ENCODE measurements at regions not wholly inside any gene's neighbourhood (a gene's known extent, or its start where the extent isn't known, plus 50 kb on each side); places are given as distances from the start of the nearest gene placed in this dataset.

DNA sequence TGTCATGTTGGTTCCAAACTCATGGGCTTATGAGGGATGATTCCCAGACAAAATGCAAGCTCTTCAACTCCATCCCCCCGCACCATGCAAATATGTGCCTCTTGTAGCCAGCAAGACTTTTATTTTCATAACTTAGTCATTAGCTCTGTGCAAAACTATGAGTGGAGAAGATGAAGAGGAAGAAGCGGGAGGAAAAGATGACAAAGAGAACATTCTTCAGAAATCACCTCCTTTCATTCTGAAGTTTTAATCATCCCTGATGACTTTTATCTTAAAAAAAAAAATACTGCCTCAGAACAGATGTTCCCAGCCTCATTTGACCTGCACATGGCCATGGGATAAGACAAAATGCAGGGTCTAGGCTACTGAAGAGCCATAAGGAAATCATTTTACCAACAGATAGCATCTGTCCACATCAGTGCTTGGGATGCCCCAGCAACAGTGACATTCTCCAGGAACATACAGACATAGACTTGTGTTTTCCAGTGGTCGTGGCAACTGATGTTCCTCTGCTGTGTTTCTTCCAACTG lies 145.5 kb downstream of the WNT5A start:
- no peak for DNase-seq

DNA sequence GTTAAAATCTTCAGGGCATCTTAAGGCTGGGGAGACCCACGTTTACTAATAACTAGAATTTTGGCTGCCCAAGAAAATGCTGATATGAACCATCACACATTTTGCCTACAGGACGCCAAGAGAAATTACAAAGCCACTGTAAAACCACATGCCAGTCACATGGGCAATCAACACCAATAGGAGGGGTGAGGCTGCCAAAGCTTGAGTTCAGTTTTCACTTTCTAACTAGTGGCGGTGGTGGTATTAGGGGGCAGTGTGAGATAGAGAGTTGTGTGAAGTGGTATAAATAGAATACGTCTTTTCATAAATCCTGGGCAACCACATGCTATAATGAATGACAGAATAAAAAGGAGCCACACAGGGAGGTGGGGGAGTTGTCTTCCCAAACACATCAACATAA lies 147.3 kb downstream of the WNT5A start:
- DNase-seq: no peak

DNA sequence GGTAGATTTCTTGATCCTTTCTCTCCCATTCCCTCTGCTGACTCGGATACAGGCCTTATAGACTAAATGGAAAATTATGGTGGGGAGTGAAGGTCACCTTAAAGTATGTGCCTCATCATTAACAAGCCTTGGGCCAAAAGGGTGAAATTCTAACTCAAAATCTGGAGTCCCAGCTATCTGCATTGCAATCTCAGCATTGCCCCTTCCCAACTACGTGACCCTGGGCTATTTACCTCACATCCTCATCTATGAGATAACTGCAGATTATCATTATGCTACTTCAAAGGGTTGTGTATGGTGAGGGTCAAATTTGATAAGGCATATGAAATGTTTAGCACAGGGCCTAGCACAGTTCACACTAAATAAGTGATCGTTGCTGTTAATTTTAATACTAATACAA lies 147.7 kb downstream of the WNT5A start:
- no peak for DNase-seq

- no peak for DNase-seq
These were observed 149.4 kb downstream of the WNT5A start for GRCh38 chr3:55337641-55338180.

- DNase-seq: no peak
These were observed 153.2 kb downstream of the WNT5A start for GRCh38 chr3:55333923-55334322.

GRCh38 chr3:55333046-55333445 lies 154.1 kb downstream of the WNT5A start:
- DNase-seq: no peak

DNA sequence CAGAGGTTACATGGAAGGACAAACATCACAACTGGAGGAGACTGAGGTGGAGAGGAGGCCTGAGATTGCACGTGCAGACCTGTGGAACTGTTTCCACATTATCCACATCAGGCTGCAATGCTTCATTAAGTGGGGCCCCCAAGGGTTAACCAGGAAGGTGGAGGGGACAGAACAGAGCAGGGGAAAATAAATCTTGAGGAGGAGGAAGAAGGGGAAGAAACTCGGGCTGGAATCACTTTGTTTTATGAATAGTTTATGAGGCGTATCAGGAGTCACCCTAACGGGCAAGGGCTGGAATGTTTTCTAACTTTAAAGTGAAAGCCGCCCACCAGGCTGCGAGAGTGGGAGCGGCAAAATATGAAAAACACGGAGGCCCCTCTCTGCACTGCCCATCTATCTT lies 154.9 kb downstream of the WNT5A start:
- DNase-seq: no peak

DNA sequence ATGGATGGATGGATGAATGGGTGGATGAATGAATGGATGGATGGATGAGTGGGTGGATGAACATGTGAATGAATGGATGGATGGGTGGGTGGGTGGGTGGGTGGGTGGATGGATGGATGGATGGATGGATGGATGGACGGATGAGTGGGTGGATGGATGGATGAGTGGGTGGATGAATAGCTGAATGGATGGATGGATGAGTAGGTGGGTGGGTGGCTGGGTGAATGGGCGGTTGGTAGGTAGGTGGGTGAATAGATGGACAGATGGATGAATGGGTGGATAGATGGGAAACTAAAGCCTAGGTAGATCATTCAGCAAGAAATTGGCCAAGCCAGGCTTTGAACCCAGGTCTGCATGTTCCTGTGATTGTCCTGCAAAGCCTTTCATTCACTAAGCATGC lies 155.6 kb downstream of the WNT5A start:
- DNase-seq: no peak

DNA sequence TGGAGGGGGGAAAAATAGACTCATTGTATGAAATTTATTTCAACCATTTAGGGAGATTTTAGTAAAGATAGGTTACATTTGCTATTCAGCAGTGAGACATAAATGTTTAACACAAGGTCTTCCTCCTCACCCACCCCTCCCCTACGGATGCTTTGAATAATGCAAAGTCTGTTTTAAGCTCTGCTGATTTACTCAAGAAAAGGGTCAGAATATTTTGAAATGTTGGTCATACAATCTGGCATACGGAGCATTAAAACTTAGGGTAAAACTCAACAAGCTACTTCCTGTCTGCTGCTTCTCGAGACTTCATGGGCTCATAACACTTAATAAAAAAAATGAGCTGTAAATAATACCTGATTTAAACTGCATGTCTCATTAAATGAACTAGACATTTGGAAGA lies 156.3 kb downstream of the WNT5A start:
- DNase-seq: no peak

GRCh38 chr3:55330355-55330754 lies 156.8 kb downstream of the WNT5A start:
- DNase-seq: peak in 1 of 2 experiments; percentile 38

GRCh38 chr3:55329849-55330248 lies 157.3 kb downstream of the WNT5A start:
- DNase-seq: no peak

DNA sequence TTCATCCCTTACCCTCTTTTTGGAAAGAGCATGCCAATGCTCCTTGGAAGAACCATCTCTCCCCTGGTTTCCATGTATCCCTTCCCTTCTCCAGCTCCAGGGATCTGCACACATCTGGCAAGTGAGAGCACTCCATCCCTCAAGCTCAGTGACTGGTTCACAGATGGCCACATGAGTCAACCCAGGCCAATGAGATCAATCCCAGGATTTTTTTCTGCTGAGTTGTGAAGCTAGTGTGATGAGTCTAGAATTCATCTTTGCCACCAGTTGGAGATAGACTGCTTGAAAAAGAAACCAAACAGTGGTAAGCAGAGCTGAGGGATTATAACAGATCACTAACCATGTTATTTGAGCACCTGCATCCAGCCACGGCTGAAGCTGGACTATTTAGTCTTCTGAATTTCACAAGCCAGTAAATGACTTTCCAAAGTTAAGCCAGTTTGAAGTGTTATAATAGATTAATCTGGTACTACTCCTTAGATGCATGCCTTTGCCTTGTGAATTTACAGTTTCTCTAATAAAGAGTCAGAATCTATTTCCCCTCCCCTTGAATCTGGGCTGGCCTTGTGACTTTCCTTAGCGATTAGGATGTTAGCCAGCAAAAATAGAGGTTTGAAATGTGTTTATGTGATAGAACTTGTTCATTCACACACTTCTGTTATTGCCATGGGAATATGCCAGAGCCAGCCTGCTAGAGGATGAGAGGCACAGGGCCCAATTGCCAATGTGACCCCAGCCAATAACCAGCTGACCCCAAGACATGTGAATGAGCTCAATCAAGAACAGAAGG lies 159.8 kb downstream of the WNT5A start:
- DNase-seq: no peak

- DNase-seq: peak; percentile 10 to 46
These were observed 164.5 kb downstream of the WNT5A start for GRCh38 chr3:55322638-55323037.

GRCh38 chr3:55320928-55321327 lies 166.2 kb downstream of the WNT5A start:
- no peak for DNase-seq

DNA sequence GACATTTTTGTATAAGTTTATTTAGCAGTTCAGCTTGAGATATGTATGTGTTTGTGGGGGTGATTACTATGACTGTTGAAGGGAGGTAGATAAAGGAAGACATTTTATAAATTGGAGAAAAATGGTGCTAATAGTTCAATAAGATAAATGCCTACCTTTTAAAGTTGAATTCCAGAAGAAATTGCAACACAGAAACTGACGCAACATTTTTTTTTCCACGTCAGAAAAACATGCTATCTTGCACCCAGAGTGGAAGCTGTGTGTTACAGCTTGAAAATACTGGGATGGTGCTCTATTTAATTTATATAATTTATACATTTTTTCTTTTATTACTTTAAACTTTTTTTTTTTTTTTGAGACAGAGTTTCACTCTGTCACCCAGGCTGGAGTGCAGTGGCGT lies 171.7 kb downstream of the WNT5A start:
- DNase-seq: no peak

DNA sequence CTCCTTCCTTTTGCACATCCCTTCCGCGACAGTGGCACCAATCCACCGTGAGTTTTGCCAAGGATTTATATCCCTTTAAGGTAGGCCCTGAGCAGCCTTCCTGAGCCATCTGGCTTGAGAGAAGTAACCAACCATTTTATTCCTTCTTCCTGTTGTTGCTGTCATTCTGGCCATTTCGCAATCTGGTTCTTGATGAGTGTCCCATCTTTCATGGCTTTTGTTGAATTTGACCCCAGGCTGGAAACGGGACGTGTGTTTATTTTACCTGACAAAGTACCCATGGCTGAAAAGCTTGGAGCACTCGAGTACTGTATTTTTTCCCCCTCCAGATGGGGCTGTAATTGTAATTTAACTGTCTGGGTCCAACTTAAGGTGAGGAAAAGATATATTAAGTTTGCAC lies 173.4 kb downstream of the WNT5A start:
- peak in 1 of 2 experiments; percentile 25 for DNase-seq

GRCh38 chr3:55309336-55309735 lies 177.8 kb downstream of the WNT5A start:
- no peak for DNase-seq

GRCh38 chr3:55307622-55308021 lies 179.5 kb downstream of the WNT5A start:
- DNase-seq: no peak

DNA sequence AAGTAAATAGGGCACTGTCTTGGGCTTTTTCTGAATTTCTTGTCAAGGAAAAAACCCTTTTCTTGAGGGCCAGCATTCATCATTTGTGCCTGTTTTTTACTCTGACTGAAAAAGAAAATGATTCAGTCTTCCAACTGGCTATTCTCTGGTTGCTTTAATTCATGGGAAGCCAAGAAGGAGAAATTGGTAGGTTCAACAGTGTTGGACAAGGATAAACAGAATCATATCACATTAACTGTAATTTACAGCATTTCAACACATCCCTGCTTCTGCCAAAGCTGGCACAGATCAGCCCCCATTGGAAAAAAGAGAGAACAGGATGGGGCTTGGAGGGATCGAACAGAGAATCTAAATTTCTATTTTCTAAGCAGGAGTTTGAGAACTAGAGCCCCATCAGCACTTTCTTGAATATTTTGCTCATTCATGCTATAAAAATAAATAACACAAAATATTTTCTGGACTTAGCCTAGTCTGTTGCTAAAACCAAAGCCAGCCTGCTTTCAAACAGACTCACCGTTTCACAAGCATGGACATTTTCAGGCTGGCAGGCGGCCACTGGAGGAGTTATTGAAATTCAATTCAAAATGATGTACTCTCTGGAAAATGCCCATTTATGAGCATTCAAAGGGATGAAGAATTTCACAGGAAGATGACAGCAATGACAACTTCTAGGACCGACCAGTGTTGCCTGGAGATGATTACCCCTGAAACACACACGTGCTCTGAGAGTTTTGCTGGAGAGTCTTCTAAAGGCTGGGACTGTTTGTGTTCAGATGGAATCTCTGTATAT lies 181.2 kb downstream of the WNT5A start:
- no peak for DNase-seq

DNA sequence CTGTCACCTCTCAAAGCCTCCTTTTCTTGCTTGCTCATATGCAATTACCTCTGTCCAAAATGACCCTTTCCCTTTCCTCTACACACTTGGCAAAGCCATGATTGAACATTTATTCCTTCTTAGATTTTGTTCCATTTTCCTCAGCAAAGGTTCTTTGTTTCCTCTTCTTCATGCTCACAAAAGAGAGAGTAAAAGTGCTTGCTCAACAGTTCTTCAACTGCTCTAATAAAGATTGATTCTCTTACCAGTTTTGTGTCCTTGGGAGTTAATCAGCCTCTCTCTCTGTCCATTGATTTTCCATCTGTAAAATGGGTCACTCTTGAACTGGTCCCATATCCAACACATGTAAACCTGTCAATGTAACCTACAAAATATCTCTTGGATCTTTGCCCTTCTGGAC lies 186.4 kb downstream of the WNT5A start:
- DNase-seq: no peak

GRCh38 chr3:55297706-55298105 lies 189.4 kb downstream of the WNT5A start:
- no peak for DNase-seq

DNA sequence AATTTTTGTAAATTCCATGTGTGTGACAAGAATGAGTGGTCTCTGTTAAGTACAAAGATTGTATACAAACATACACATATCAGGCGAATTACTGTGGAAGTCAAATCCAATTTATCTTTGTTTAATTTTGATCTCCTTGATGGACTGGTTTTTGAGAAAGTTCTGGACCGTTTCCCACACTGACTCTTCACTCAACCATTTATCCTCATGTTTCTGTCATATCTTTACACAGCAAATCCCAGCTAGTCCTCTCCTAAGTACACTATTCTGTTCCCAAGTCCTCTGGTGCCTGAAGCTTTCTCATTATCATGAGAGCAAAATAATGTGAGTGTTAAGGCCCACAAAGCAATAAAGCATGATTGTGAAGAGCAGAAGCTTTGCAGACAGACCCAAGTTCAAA lies 189.9 kb downstream of the WNT5A start:
- no peak for DNase-seq

- DNase-seq: no peak
These were observed 190.3 kb downstream of the WNT5A start for GRCh38 chr3:55296791-55297190.

GRCh38 chr3:55296030-55296429 lies 191.1 kb downstream of the WNT5A start:
- no peak for DNase-seq
